Upper lobe of left lung (tissue), 6 donors: ENCODE measurements at regions not wholly inside any gene's neighbourhood (a gene's known extent, or its start where the extent isn't known, plus 50 kb on each side); places are given as distances from the start of the nearest gene placed in this dataset.
"Not testable (repeated sequence)": the region's sequence is repeated elsewhere in the genome, so short reads cannot be mapped to it uniquely, and the experiment has no call there.

Source experiments
- ATAC-seq, 2 donors: fragments of 200-7000 bp; cut with Tn5 transposase; one replicate each; pipeline ENCODE4 v1.9.1; 2022; ENCODE audit warnings: mild to moderate bottlenecking in 2 of 2, moderate library complexity in 2 of 2; ENCODE audit not compliant: low FRiP score in 2 of 2
- DNase-seq, 2 donors: peaks; one replicate each; pipeline ENCODE4 v3.0.0-alpha.2; 2019 to 2020
- H3K27ac ChIP-seq, 4 donors: fragments of 200-600 bp; sonication (generic); one replicate each; pipeline ENCODE4 v1.5.1; 2016 to 2019
- H3K27me3 ChIP-seq, 4 donors: fragments of 200-600 bp; sonication (generic); one replicate each; pipeline ENCODE4 v1.5.1; 2017 to 2019
- H3K36me3 ChIP-seq, 4 donors: fragments of 200-600 bp; sonication (generic); one replicate each; pipeline ENCODE4 v1.5.1; 2016 to 2019
- H3K4me1 ChIP-seq, 4 donors: fragments of 200-600 bp; sonication (generic); one replicate each; pipeline ENCODE4 v1.5.1; 2018 to 2019
- H3K4me3 ChIP-seq, 4 donors: fragments of 200-600 bp; sonication (generic); one replicate each; pipeline ENCODE4 v1.5.1; 2017 to 2019; ENCODE audit warnings: mild to moderate bottlenecking in 2 of 4, moderate library complexity in 1 of 4
- H3K9me3 ChIP-seq, 4 donors: fragments of 200-600 bp; sonication (generic); one replicate each; pipeline ENCODE4 v1.5.1; 2018 to 2019
- CTCF ChIP-seq, 6 experiments: fragments of 450-650 bp in 4 of 6; fragments of 200-600 bp in 2 of 6; sonication (generic) in 2 of 6; IDR thresholded peaks; one replicate each; pipeline ENCODE4 v1.5.1; 2016 to 2019; ENCODE audit warnings: antibody characterized with exemption in 6 of 6
- EP300 ChIP-seq, 4 donors: sonication (generic); formaldehyde crosslinking; IDR thresholded peaks; one replicate each; pipeline ENCODE4 v1.5.1; 2017; ENCODE audit warnings: antibody characterized with exemption in 4 of 4, control low read depth in 2 of 4
- POLR2A ChIP-seq, 4 donors: fragments of 450-650 bp; IDR thresholded peaks; one replicate each; pipeline ENCODE4 v1.5.1; 2016 to 2017; ENCODE audit warnings: antibody characterized with exemption in 4 of 4, mild to moderate bottlenecking in 2 of 4
- POLR2AphosphoS5 ChIP-seq, 2 donors: sonication (generic); formaldehyde crosslinking; IDR thresholded peaks; one replicate each; pipeline ENCODE4 v1.5.1; 2017; ENCODE audit warnings: antibody characterized with exemption in 2 of 2
- WGBS, 2 donors: methylation state at CpG; one replicate each; pipeline ENCODE4 v1.1.5; 2017 to 2018; 5-methylcytosine and 5-hydroxymethylcytosine counted together
- donor health status: DM: no; HTN: no; CAD: no; lungs with moderate emphysema.
- donor health status: DM: no; HTN: yes; CAD: no; lungs with severe emphysema.

- 37 to 41% methylated on average over 7 of the region's 7 CpGs for WGBS, 2 donors
- H3K4me1 ChIP-seq: peaks cover 0 to 6% (median 0%) of the 10 kb centered on the region in 4 donors
- DNase-seq (no peak), ATAC-seq (no peak)
- TF ChIP-seq POLR2A (IDR thresholded peaks at IDR 0.05) (no peak), CTCF (IDR thresholded peaks at IDR 0.05) (peak in 3 of 6 experiments; percentile 15 to 26 (median 20))
- H3K27me3 ChIP-seq: no peaks in the 10 kb centered on the region
- no peak overlapping the region for H3K27ac ChIP-seq
- no peaks in the 10 kb centered on the region for H3K36me3 ChIP-seq
- no peaks in the 10 kb centered on the region for H3K9me3 ChIP-seq
- H3K4me3 ChIP-seq: no peak overlapping the region
Observed at GRCh38 chr7:149669121-149669818, 104.1 kb downstream of the ZNF467 start.

DNA sequence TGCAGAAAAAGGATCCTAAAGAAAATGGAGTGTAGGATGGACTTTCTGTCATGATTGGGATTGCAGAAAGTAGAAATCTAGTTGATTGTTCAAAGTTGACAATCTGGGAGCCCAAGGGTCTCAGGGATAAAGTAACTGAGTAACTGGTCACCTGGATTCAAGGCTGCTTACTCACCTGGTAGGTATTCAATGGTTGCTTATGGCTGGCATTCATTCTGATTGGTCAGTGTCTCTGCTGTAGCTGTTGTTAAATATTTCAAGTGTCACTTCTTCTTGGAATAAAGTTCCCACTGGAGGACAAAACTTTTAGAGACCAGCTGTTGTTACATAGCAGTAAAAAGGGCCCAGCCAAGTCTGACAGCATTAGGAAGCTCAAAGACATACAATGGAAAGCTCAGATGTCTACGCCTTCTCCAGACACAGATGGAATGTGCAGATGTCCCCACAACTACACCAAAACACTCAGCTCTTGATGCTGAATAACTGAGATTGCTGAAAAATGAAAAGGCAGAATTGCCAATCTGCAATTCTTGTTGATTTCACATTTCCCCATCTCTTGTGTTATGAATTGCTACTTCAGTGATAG lies 106.9 kb downstream of the ZNF467 start:
- Histone ChIP-seq H3K27ac (no peak overlapping the region), H3K36me3 (no peaks in the 10 kb centered on the region), H3K9me3 (no peaks in the 10 kb centered on the region), H3K4me1 (peaks cover 0 to 6% (median 0%) of the 10 kb centered on the region in 4 donors), H3K4me3 (no peak overlapping the region), H3K27me3 (no peaks in the 10 kb centered on the region)
- no peak for ATAC-seq
- TF ChIP-seq POLR2A (IDR thresholded peaks at IDR 0.05): no peak
- TF ChIP-seq EP300 (IDR thresholded peaks at IDR 0.05): no peak
- TF ChIP-seq POLR2AphosphoS5 (IDR thresholded peaks at IDR 0.05): no peak
- TF ChIP-seq CTCF (IDR thresholded peaks at IDR 0.05): no peak
- WGBS, 2 donors: 33 to 73% methylated on average over 1 of the region's 1 CpG
- no peak for DNase-seq

DNA sequence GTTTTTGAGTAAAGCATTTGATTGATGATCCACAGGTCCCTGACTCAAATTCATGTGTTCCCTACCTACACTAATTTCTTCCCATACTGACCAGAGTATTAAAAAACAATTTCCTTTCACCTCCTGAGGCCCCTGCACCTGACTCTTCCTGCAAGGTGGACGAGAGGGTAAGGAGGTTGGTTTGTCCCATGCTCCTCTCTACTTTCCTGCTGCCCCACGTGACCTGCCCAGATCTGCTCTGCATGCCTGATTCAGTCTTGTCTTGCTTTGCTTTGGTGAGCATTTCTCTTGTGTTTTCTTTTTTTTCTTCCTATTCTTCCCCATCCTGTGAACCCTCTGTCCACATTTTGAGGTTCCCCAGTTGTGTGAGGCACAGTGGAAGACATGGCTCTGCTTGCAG lies 107.8 kb downstream of the ZNF467 start:
- not testable (repeated sequence) for DNase-seq
- WGBS, 2 donors: 75 to 84% methylated on average over 2 of the region's 2 CpGs

DNA sequence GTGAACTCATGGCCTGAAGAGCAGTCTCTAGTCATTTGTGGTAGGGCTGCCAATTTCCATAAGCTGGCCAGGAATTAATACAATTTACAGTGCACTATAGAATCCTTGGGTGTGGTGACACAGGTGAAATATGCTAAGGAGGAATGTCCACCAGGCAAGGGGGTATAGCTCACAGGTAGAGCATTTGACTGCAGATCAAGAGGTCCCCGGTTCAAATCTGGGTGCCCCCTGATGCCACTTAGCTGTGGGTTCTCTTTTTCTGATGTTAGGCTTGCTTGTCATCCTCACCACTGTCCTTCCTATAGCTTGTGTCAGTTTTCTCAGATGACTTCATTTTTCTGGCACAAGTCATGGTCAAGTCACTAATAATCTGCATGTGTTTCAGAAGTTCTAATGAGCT lies 108.7 kb downstream of the ZNF467 start:
- DNase-seq (no peak), ATAC-seq (no peak)
- no peak overlapping the region for H3K27ac ChIP-seq
- WGBS, 2 donors: 43 to 83% methylated on average over 1 of the region's 1 CpG
- H3K4me1 ChIP-seq: no peaks in the 10 kb centered on the region
- no peaks in the 10 kb centered on the region for H3K9me3 ChIP-seq
- no peaks in the 10 kb centered on the region for H3K27me3 ChIP-seq
- TF ChIP-seq POLR2AphosphoS5 (IDR thresholded peaks at IDR 0.05) (no peak), EP300 (IDR thresholded peaks at IDR 0.05) (no peak), POLR2A (IDR thresholded peaks at IDR 0.05) (no peak), CTCF (IDR thresholded peaks at IDR 0.05) (no peak)
- no peak overlapping the region for H3K4me3 ChIP-seq
- H3K36me3 ChIP-seq: no peaks in the 10 kb centered on the region

More for the DNA sequence above, 107.8 kb downstream of the ZNF467 start:
- H3K9me3 ChIP-seq, H3K36me3 ChIP-seq, H3K4me3 ChIP-seq, ATAC-seq, H3K27me3 ChIP-seq, H3K4me1 ChIP-seq, H3K27ac ChIP-seq: not testable (repeated sequence)

- Histone ChIP-seq H3K27me3 (no peaks in the 10 kb centered on the region), H3K9me3 (no peaks in the 10 kb centered on the region), H3K4me3 (no peak overlapping the region), H3K4me1 (no peaks in the 10 kb centered on the region), H3K36me3 (no peaks in the 10 kb centered on the region), H3K27ac (no peak overlapping the region)
- TF ChIP-seq CTCF (IDR thresholded peaks at IDR 0.05) (no peak), POLR2AphosphoS5 (IDR thresholded peaks at IDR 0.05) (no peak), EP300 (IDR thresholded peaks at IDR 0.05) (no peak)
- 75 to 91% methylated on average over 5 of the region's 5 CpGs for WGBS, 2 donors
- ATAC-seq (no peak), DNase-seq (no peak)
Observed at GRCh38 chr7:149664176-149664575, 109.2 kb downstream of the ZNF467 start.
